ENCODE measurements at regions not wholly inside any gene's neighbourhood (a gene's known extent, or its start where the extent isn't known, plus 50 kb on each side); places are given as distances from the start of the nearest gene placed in this dataset.
"Not testable (repeated sequence)": the region's sequence is repeated elsewhere in the genome, so short reads cannot be mapped to it uniquely, and the experiment has no call there.

DNA sequence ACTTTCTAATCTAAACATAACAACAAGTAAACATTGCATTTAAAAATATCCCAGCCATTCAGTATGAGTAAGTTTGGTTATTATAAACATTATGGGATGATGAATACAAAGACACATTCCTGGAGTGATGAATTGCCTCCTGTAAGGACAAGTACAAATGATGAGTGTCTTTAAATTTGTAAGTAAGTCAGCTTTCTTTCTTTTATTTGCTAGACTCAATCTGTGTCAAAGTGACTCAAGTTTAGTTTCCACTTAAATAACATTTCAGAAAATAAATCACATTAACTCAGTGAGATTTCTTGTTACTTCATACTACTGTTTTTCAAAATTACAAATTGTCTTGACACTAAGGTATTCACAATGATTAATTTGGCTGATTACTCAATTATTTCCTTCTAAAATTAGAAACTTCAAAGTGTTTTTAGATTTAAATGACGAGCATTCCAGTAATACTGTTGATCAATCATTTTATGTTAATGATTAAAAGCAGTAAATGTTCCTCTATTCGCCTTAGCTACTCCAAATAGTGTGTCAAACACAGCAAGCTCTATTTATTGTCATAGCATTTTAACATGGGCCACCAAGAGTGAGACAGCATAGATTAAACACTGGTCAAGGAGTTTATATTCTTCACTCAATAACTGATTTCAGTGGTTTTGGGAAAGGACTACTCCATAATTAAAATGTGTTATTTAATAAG, 658.0 kb upstream of the MDGA2 start:
- no peak for DNase-seq

DNA sequence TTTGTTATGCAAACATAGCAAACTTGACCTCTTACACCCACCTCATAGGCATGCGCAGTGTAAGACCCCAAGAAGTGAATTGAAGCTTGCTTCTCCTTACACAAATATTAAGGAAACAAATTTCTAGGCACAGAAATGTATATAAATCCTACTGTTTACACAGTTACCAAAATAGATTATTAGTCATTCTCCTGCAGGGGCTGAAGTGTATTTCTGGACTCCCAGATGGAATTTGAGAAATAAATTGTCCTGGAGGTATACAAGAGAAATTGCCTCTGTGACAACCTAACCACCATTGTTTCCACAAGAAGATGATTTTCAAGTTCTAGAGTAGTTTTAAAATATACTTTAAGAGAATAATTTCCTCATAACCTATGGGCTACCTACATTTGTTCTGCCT, 656.0 kb upstream of the MDGA2 start:
- no peak for DNase-seq

DNA sequence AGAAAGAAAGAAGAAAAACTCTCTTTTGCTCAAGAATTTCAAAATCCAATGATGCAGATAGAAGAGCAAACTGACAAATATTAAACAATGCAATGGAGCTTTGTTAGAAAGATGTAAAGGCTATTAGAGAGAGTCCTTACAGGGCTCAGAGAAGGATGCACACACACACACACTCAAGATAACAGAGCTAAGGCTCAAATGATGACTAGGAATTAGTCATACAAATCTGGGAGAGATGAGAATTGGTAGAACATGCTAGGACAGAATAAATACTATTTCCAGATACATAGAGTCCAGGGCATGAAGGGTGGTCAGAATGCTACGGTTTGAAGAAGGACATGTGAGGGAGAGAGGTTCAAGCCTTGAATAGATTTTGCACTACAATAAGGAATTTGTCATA, 650.1 kb upstream of the MDGA2 start:
- DNase-seq: no peak

DNA sequence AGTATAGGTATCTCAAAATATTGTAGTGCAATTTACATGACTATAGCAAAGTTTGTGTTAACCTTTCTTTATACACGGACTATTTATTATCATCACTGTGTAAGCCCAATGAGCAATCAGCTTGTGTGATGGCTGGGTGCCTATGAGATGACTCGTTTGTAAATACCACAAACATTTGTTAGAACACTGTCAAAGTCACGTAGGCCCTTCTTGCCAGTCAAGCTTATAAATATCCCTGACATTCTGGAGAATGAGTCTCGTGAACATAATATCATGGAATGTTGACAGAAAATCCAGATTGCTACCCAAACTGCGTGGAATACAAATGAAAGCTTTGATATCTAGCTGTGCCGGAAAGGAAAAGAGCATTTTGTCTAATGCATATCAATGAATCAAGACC, 648.3 kb upstream of the MDGA2 start:
- DNase-seq: no peak

DNA sequence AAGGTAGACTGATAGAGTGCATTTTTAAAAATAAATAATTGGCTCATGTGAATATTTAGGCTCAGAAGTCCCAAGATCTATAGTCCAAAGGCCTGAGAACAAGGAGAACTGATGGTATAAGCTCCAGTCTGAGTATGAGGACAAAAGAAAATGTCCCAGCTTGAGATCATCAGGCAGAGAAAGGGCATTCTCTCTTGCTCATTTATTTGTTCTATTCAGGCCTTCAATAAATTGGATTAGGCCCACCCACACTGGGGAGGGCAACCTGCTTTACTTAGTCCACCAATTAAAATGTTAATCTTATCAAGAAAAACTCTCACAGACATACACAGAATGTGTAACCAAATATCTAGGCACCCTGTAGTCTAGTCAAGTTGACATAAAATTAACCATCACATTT, 644.4 kb upstream of the MDGA2 start:
- no peak for DNase-seq

DNA sequence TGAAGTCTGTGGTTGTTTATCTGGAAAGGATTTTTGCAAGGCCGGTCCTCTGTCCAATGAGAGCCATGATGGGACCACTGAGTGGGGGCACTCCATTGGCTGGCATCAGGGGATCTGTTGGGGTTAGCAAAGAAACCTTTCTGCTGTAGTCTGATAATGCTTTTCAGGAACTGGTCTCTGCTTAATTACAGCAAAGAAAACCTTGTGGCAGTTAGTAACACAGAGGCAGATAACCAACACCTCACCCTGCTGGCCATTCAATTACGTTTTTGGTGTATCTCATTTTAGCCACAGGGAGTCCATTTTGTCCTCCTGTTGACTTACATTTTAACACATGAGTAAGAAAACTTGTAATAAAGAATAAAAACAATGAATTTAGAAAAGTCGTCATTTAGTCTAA, 629.3 kb upstream of the MDGA2 start:
- DNase-seq: no peak

DNA sequence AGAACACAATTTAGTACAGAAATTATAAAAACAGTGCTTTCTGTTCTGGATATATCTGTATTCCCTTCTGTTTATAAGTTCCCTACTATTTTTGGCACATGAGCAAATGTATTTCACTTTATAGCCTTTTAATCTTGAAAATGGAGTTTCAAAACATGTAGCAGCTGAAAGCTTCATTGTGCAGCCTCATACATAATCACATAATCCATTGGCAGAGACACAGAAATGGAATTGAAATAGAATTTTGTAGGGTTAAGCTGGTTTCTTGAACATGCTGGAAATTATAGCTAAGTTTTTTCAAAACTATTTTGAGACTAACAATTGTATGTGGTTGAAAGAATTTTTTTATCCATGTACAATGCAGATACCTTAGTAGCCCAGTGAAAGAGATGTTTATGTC, 614.3 kb upstream of the MDGA2 start:
- DNase-seq: no peak

DNA sequence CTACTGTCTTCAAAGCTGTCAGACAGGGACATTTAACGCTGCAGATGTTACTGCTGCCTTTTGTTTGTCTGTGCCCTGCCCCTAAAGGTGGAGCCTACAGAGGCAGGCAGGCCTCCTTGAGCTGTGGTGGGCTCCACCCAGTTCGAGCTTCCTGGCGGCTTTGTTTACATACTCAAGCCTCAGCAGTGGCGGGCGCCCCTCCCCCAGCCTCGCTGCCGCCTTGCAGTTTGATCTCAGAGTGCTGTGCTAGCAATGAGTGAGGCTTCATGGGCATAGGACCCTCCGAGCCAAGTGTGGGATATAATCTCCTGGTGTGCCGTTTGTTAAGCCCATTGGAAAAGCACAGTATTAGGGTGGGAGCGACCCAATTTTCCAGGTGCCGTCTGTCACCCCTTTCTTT, 609.8 kb upstream of the MDGA2 start:
- not testable (repeated sequence) for DNase-seq

DNA sequence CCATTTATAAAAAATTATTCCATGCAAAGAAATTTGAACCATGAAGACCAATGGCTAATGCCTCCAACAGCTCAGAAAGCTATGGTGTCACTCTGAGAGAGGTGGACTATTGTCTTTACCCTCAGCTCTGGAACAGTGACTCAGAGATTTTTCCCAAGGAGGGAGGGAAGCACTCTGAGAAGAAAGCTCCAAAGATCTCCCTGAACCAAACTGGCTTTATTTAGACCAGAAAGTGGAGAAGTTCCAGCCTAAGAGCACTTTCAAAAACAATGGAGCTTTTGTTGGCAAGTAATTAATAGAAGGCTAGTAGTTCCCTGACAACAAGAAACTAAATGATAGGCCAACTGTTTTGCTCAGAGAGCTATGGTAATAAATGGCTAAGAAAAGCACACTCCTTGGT, 599.9 kb upstream of the MDGA2 start:
- no peak for DNase-seq

DNA sequence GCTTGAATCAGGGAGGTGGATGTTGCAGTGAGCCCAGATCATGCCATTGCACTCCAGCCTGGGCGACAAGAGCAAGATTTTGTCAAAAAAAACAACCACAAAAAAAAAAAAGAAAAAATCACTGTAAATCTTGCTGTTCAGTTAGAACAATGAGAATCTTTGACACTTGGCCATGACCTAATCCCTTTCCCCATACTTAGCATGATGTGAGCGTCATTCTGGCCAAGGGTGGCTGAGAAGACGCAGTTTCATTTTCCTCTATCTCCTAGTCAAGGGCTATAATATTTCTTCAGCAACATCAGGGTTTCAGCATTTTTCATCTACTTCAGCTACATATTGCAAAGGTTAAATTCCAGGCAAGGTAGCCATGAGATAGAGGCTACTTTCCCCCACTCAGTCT, 599.4 kb upstream of the MDGA2 start:
- no peak for DNase-seq

DNA sequence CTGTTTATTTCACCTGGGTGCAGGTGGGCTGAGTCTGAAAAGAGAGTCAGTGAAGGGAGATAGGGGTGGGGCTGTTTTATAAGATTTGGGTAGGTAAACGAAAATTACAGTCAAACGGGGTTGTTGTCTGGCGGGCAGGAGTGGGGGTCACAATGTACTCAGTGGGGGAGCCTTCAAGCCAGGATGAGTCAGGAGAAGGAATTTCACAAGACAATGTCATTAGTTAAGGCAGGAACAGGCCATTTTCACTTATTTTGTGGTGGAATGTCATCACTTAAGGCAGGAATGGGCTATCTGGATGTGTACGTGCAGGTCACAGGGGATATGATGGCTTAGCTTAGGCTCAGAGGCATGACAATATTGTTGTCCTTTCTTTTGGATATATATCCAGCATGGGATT, 592.5 kb upstream of the MDGA2 start:
- DNase-seq: not testable (repeated sequence)

DNA sequence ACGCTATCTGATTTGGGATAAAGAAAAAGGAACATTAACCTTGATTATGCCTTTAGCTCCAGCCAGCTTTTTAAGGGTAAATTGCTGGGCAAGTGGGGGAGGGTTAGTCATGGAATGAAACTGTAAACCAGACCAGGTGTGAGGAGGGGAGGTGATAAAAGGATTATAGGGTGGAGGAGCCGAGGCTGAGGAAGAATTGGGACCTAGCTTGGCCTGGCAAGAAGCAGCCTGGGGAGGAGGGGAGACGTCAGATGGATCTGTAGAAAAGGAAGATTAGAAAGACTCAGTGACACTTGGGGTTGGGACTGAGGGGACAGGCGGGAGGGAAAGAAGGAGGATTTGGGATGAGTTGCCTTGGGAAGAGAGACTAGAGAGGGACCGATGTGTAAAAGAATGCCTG, 590.8 kb upstream of the MDGA2 start:
- DNase-seq: not testable (repeated sequence)

DNA sequence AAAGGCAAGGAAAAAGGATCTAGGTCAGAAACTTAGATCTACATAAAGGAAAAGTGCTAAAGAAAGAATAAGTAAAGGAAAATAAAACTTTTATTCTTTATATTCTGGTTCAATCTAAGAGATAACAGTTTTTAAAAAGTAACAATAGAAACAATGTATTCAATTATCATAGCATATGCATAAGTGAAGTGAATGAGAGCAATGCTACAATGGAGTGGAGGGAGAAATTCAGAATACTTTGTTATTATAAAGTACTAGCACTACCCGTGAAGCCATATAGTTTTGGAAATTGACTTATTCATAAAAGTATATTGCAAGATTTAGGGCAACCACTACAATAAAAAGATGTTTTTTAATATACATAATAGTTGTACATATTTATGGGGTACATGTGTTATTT, 586.0 kb upstream of the MDGA2 start:
- no peak for DNase-seq

DNA sequence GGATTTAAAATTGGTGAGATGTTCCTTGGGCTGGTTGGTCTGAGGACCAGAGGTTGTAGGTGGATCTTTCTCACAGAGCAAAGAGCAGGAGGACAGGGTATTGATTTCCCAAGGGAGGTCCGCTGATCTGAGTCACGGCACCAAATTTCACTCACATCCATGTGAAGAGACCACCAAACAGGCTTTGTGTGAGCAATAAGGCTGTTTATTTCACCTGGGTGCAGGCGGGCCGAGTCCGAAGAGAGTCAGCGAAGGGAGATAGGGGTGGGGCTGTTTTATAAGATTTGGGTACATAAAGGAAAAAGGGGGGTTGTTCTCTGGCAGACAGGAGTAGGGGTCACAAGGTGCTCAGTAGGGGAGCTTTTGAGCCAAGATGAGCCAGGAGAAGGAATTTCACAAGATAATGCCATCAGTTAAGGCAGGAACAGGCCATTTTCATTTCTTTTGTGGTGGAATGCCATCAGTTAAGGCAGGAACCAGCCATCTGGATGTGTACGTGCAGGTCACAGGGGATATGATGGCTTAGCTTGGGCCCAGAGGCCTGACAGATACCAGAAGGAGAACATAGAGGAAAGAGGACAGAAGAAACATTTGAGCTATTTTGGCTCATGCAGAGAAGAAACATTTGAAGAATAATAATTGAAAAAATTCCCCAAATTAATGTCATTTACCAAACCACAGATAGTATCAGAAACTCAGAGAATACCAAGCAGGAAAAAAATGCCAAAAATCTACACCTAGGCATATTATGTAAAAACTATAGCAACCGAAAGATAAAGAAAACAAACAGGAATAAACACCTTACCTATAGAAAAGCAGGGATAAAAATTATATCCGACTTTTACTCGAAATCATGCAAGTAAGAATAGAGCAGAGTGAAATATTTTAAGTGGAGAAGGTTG, 585.2 kb upstream of the MDGA2 start:
- DNase-seq: not testable (repeated sequence)

DNA sequence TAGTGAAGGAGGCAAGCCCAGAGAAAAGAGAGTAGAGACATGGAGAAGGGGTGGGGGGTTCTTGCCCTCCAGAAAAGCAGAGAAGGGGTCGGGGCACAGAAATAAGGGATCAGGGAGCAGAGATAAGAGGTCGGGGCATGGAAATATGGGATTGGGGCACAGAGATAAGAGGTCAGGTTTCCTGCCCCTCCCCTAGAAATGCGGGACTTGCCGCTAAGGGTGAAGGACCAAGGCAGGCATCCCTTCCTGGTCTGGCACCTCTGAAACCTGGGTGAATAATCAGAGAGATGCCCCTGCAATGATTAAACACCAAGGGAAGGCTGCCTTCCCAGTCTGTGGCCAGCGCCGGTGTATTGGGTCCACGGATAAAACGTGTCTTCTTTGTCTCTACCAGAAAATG, 584.5 kb upstream of the MDGA2 start:
- DNase-seq: not testable (repeated sequence)

DNA sequence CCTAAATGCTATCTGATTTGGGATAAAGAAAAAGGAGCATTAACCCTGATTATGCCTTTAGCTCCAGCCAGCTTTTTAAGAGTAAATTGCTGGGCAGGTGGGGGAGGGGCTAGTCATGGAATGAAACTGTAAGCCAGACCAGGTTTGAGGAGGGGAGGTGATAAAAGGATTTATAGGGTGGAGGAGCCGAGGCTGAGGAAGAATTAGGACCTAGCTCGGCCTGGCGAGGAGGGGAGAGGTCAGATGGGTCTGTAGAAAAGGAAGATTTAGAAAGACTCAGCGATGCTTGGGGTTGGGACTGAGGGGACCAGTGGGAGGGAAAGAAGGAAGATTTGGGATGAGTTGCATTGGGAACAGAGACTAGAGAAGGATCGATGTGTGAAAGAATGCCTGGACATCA, 583.8 kb upstream of the MDGA2 start:
- not testable (repeated sequence) for DNase-seq

DNA sequence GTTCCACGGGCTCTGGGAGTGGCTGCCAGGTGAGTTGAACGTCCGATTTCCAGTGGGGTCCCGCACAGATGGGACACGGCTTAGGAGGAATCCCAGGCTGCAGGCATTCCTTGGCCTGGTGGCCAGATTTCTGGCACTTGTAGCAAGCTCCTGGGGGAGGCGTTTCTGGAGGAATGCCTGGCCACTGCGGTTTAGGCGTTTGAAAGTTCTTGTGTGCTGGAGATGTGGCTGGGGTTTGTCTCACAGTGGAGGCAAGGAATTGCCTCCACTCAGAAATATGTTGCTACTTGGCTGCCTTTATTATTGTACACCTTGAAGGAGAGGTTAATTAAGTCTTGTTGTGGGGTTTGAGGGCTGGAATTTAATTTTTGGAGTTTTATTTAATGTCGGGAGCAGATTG, 583.3 kb upstream of the MDGA2 start:
- not testable (repeated sequence) for DNase-seq

DNA sequence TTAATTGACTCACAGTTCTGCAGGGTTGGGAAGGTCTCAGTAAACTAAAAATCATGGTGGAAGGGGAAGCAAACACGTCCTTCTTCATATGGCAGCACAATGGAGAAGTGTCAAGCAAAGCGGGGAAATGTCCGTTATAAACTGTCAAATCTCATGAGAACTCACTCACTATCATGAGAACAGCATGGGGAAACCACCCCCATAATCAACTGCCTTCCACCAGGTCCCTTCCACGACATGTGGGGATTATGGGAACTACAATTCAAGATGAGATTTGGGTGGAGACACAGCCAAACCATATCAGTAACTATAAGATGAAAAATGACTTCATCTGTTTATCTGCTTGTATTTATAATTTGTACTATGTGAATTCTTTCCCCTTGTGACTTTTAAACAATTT, 577.6 kb upstream of the MDGA2 start:
- no peak for DNase-seq

DNA sequence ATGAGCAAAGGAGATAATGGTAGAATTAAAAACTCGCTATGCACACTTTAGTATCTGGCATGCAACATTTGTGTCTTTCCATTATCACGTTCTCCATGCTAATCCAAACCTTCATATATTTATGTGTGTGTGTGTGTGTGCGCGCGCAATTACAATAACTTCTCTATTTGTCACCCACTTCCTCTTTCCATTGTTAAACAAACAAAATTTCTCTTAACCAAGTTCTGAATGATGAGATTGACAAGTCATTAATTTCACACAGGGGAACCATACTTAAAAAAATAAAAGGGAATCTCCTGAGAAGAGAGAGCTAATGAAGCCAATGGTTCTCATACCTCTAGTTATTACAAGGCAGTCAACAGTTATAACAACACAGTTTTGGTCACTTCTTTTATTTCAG, 575.9 kb upstream of the MDGA2 start:
- DNase-seq: no peak

DNA sequence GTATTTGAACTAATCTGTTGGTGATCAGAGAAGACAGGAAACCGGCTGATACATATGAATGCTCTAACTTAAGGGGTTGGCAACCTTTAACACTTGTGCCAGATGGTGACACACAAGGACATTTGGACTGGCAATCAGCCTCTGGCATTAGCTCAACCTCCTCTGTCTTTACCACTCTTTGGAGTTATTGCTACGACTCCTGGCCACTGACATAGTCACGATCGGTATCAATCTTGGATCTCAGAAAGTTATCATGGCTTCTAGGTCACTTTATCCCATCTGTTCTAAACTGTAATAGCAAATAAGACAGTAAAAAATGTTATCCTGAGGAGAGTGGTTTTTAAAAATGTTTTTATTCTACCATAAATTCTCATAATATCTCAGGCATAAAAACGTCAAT, 575.2 kb upstream of the MDGA2 start:
- no peak for DNase-seq

DNA sequence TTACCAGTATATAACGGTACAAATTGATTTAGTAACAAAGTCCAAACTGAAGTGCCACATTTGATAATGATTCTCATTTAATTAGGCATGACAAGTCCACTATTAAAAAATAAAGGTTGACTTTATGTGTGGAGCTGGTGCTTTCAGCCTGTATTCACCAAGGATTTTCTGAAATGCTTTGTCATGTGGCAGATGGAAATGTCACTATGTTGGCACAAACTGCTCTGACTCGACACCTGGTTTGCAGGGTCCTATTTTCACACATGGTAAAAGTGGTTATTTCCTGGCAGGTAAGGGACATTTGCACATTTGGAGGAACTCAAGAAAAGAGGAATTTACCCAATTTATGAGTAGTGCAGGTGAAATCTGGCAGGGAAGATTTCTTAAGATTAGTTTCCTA, 572.6 kb upstream of the MDGA2 start:
- no peak for DNase-seq

DNA sequence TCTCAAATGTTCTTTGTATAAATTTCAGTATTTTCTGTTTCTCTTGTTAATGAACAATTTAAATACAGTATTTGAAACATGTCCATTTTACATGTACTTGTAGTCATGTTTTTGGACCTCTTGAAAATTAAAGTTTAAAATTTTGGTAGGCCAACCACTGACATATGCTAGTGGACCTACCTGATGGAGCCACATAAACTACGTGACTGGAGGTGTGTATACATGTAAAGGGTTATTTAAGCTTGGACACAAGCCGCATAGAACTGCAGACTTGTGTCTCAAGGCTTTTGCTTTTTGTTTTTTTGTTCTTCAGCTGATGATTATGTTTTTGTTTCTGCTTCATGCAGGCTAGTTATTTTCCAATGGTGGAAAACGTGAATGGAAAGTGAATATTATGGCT, 568.5 kb upstream of the MDGA2 start:
- no peak for DNase-seq

DNA sequence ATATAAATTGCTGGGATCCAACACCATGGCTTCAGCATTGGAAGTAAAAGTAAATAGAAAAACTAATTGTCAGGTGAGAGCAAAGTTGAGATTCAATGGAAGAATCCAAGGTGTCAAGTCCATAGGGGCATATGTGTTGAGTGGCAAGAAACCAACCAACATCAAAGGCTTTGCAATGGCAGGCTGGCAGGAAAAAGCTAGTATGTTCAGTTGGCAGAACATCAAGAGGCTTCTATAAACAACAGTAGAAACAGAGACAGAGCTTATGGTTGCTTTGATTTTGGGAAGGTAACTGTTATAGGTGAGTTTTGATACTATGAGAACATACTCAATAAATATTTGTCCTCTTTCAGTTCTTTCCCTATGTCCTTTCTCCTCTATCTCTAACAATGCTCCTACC, 553.7 kb upstream of the MDGA2 start:
- DNase-seq: no peak

DNA sequence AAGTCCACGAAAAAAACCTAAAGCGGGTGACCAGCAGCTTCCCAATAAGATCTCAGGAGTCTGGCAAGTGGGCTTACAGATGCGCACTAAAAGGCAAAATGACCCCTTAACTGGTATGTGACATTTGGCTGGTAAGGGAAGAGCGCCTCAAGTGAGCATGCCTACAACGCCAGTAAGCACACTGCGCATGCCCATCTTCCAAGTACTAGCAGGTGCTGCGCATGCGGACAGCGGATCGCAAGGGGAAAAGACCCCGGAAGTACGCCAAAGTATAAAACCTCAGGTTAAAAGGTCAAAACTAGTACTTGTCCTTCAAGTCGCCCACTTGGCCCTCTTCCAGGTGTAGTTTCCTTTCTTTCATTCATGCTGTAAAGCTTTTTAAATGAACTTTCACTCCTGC, 518.5 kb upstream of the MDGA2 start:
- DNase-seq: no peak

DNA sequence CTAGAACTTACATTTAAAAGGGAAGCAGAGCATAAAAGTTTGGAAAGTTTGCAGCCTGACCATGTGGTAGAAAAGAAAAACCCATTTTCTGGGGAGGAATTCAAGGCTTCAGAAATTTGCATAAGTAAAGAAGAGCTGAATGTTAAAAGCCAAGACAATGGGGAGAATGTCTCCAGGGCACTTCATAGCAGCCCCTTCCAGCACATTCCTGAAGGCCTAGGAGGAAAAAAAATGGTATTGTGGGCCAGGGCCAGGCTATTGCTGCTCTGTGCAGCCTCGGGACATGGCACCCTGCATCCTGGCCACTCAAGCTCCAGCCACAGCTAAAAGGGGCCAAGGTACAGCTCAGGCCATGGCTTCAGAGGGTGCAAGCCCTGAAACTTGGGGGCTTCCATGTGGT, 474.2 kb upstream of the MDGA2 start:
- not testable (repeated sequence) for DNase-seq

All from CD4-positive, alpha-beta T cell treated with Interferon alpha-2 for 1 hour (primary cell).